ENCODE measurements at regions not wholly inside any gene's neighbourhood (a gene's known extent, or its start where the extent isn't known, plus 50 kb on each side); places are given as distances from the start of the nearest gene placed in this dataset.

- Histone ChIP-seq H3K9me2 (ENCODE audit: low read depth, low read length) (no peaks in the 10 kb centered on the region), H2AFZ (ENCODE audit: low read length) (no peak overlapping the region), H3K9ac (ENCODE audit: low read length) (no peak overlapping the region), H3K4me1 (ENCODE audit: insufficient read depth, low read length, severe bottlenecking) (no peaks in the 10 kb centered on the region), H4K20me1 (ENCODE audit: insufficient read depth, low read length) (no peaks in the 10 kb centered on the region), H3K9me3 (ENCODE audit: low read length) (no peaks in the 10 kb centered on the region), H3K4me3 (ENCODE audit: low read depth, low read length, poor library complexity, severe bottlenecking) (no peak overlapping the region), H3K36me3 (ENCODE audit: insufficient read depth, low read length) (no peaks in the 10 kb centered on the region), H3K27me3 (ENCODE audit: insufficient read depth, low read length) (no peaks in the 10 kb centered on the region), H3K27ac (ENCODE audit: low read depth, low read length, poor library complexity, severe bottlenecking) (no peak overlapping the region), H3F3A (ENCODE audit: insufficient read depth, low read length) (no peaks in the 10 kb centered on the region), H3K79me2 (ENCODE audit: insufficient read depth, low read length) (no peaks in the 10 kb centered on the region), H3K4me2 (ENCODE audit: low read length) (no peak overlapping the region)
- TF ChIP-seq EZH2 (IDR thresholded peaks at IDR 0.05; ENCODE audit: borderline replicate concordance, low read length) = no peak
- TF ChIP-seq, protein P1, sequence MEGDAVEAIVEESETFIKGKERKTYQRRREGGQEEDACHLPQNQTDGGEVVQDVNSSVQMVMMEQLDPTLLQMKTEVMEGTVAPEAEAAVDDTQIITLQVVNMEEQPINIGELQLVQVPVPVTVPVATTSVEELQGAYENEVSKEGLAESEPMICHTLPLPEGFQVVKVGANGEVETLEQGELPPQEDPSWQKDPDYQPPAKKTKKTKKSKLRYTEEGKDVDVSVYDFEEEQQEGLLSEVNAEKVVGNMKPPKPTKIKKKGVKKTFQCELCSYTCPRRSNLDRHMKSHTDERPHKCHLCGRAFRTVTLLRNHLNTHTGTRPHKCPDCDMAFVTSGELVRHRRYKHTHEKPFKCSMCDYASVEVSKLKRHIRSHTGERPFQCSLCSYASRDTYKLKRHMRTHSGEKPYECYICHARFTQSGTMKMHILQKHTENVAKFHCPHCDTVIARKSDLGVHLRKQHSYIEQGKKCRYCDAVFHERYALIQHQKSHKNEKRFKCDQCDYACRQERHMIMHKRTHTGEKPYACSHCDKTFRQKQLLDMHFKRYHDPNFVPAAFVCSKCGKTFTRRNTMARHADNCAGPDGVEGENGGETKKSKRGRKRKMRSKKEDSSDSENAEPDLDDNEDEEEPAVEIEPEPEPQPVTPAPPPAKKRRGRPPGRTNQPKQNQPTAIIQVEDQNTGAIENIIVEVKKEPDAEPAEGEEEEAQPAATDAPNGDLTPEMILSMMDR (IDR thresholded peaks at IDR 0.05; ENCODE audit: low read length) = no peak
Observed at GRCh38 chr2:120634533-120634932, 101.1 kb upstream of the GLI2 start.

DNA sequence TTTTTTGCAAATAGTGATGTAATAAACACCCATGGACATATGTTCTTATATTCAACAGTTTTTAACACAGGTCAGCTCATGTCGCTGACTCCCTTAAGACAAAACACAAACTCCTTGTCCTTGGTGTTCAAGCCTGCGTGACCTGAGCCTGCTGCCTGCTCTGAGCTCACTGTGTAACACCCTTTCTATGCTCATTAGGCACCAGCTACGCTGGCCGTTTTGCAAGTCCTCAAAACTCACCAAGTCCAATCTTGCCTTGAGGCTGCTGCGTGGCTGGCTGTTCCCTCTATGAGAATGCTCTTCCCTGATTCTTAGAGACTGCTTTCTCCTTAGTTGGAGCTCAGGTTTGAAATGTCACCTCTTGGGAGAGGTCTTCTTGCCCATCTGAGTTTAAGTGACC, 100.5 kb upstream of the GLI2 start:
- TF ChIP-seq, protein P1 (IDR thresholded peaks at IDR 0.05; ENCODE audit: low read length) = no peak
- TF ChIP-seq EZH2 (IDR thresholded peaks at IDR 0.05; ENCODE audit: borderline replicate concordance, low read length) = no peak
- Histone ChIP-seq H3K4me3 (ENCODE audit: low read depth, low read length, poor library complexity, severe bottlenecking) (no peak overlapping the region), H3K9me2 (ENCODE audit: low read depth, low read length) (no peaks in the 10 kb centered on the region), H4K20me1 (ENCODE audit: insufficient read depth, low read length) (no peaks in the 10 kb centered on the region), H3K4me1 (ENCODE audit: insufficient read depth, low read length, severe bottlenecking) (no peaks in the 10 kb centered on the region), H3K36me3 (ENCODE audit: insufficient read depth, low read length) (no peaks in the 10 kb centered on the region), H3K27me3 (ENCODE audit: insufficient read depth, low read length) (no peaks in the 10 kb centered on the region), H3K9me3 (ENCODE audit: low read length) (no peaks in the 10 kb centered on the region), H3K9ac (ENCODE audit: low read length) (no peak overlapping the region), H3K4me2 (ENCODE audit: low read length) (no peak overlapping the region), H2AFZ (ENCODE audit: low read length) (no peak overlapping the region), H3K79me2 (ENCODE audit: insufficient read depth, low read length) (no peaks in the 10 kb centered on the region), H3F3A (ENCODE audit: insufficient read depth, low read length) (no peaks in the 10 kb centered on the region), H3K27ac (ENCODE audit: low read depth, low read length, poor library complexity, severe bottlenecking) (no peak overlapping the region)

GRCh38 chr2:120637847-120638246, 97.8 kb upstream of the GLI2 start:
- H3K4me2 ChIP-seq (ENCODE audit: low read length) = no peak overlapping the region
- no peaks in the 10 kb centered on the region for H3K36me3 ChIP-seq (ENCODE audit: insufficient read depth, low read length)
- H3K9me3 ChIP-seq (ENCODE audit: low read length) = no peaks in the 10 kb centered on the region
- H3K79me2 ChIP-seq (ENCODE audit: insufficient read depth, low read length) = no peaks in the 10 kb centered on the region
- H4K20me1 ChIP-seq (ENCODE audit: insufficient read depth, low read length) = no peaks in the 10 kb centered on the region
- H3K27ac ChIP-seq (ENCODE audit: low read depth, low read length, poor library complexity, severe bottlenecking) = no peak overlapping the region
- no peaks in the 10 kb centered on the region for H3K4me1 ChIP-seq (ENCODE audit: insufficient read depth, low read length, severe bottlenecking)
- H3F3A ChIP-seq (ENCODE audit: insufficient read depth, low read length) = no peaks in the 10 kb centered on the region
- H3K27me3 ChIP-seq (ENCODE audit: insufficient read depth, low read length) = no peaks in the 10 kb centered on the region
- no peak overlapping the region for H3K9ac ChIP-seq (ENCODE audit: low read length)
- no peak overlapping the region for H3K4me3 ChIP-seq (ENCODE audit: low read depth, low read length, poor library complexity, severe bottlenecking)
- TF ChIP-seq, protein P1 (IDR thresholded peaks at IDR 0.05; ENCODE audit: low read length) = no peak
- no peak overlapping the region for H2AFZ ChIP-seq (ENCODE audit: low read length)
- no peaks in the 10 kb centered on the region for H3K9me2 ChIP-seq (ENCODE audit: low read depth, low read length)

Data from OCI-LY1 (cell line).